ENCODE measurements at regions not wholly inside any gene's neighbourhood (a gene's known extent, or its start where the extent isn't known, plus 50 kb on each side); places are given as distances from the start of the nearest gene placed in this dataset.

GRCh38 chr2:221019668-221020067 is 552.4 kb downstream of the EPHA4 start:
- no peak for DNase-seq (ENCODE audit: low spot score)
- peaks cover 15% of the 10 kb centered on the region for H3K4me1 Mint-ChIP-seq
- no peak overlapping the region for H3K27ac Mint-ChIP-seq
- no peak overlapping the region for H3K4me3 Mint-ChIP-seq
- H3K36me3 Mint-ChIP-seq = no peaks in the 10 kb centered on the region
- ChIA-PET CTCF (no interaction called here), POLR2A (no interaction called here)
- no peaks in the 10 kb centered on the region for H3K27me3 Mint-ChIP-seq (ENCODE audit: low read depth)
- H3K9me3 Mint-ChIP-seq = no peaks in the 10 kb centered on the region
- TF ChIP-seq NFATC4 (CRISPR knock-in tag; IDR thresholded peaks at IDR 0.05) = no peak
- TF ChIP-seq ZNF121 (CRISPR knock-in tag; IDR thresholded peaks at IDR 0.05) = no peak
- no peak for ATAC-seq

DNA sequence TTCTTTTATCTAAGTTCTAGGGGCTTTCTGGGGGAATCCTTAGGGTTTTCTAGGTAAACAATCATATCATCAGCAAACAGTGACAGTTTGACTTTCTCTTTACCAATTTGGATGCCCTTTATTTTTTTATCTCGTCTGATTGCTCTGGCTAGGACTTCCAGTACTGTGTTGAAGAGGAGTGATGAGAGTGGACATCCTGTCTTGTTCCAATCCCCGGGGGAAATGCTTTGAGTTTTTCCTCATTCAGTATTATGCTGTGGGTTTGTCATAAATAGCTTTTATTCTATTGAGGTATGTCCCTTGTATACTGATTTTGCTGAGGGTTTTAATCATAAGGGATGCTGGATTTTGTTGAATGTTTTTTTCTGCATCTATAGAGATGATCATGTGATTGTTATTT is 549.5 kb downstream of the EPHA4 start:
- peaks cover 6% of the 10 kb centered on the region; the same call in 1 of the 2 replicates for H3K4me1 Mint-ChIP-seq
- H3K27ac Mint-ChIP-seq = no peak overlapping the region
- TF ChIP-seq, protein P1, sequence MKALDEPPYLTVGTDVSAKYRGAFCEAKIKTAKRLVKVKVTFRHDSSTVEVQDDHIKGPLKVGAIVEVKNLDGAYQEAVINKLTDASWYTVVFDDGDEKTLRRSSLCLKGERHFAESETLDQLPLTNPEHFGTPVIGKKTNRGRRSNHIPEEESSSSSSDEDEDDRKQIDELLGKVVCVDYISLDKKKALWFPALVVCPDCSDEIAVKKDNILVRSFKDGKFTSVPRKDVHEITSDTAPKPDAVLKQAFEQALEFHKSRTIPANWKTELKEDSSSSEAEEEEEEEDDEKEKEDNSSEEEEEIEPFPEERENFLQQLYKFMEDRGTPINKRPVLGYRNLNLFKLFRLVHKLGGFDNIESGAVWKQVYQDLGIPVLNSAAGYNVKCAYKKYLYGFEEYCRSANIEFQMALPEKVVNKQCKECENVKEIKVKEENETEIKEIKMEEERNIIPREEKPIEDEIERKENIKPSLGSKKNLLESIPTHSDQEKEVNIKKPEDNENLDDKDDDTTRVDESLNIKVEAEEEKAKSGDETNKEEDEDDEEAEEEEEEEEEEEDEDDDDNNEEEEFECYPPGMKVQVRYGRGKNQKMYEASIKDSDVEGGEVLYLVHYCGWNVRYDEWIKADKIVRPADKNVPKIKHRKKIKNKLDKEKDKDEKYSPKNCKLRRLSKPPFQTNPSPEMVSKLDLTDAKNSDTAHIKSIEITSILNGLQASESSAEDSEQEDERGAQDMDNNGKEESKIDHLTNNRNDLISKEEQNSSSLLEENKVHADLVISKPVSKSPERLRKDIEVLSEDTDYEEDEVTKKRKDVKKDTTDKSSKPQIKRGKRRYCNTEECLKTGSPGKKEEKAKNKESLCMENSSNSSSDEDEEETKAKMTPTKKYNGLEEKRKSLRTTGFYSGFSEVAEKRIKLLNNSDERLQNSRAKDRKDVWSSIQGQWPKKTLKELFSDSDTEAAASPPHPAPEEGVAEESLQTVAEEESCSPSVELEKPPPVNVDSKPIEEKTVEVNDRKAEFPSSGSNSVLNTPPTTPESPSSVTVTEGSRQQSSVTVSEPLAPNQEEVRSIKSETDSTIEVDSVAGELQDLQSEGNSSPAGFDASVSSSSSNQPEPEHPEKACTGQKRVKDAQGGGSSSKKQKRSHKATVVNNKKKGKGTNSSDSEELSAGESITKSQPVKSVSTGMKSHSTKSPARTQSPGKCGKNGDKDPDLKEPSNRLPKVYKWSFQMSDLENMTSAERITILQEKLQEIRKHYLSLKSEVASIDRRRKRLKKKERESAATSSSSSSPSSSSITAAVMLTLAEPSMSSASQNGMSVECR (CRISPR knock-in tag; IDR thresholded peaks at IDR 0.05; ENCODE audit: borderline replicate concordance) = no peak
- TF ChIP-seq CREM (CRISPR knock-in tag; IDR thresholded peaks at IDR 0.05) (no peak), ZNF121 (CRISPR knock-in tag; IDR thresholded peaks at IDR 0.05) (no peak), ATF6 (CRISPR knock-in tag; IDR thresholded peaks at IDR 0.05) (no peak), ZNF423 (CRISPR knock-in tag; IDR thresholded peaks at IDR 0.05) (no peak), ELF4 (CRISPR knock-in tag; IDR thresholded peaks at IDR 0.05; ENCODE audit: low read depth) (no peak), CREB1 (CRISPR knock-in tag; IDR thresholded peaks at IDR 0.05) (no peak), ZBTB21 (CRISPR knock-in tag; IDR thresholded peaks at IDR 0.05; ENCODE audit: borderline replicate concordance) (no peak), MXD4 (CRISPR knock-in tag; IDR thresholded peaks at IDR 0.05; ENCODE audit: borderline replicate concordance) (no peak), ZNF416 (CRISPR knock-in tag; IDR thresholded peaks at IDR 0.05) (no peak), PRRX2 (CRISPR knock-in tag; IDR thresholded peaks at IDR 0.05) (no peak), ZNF232 (CRISPR knock-in tag; IDR thresholded peaks at IDR 0.05) (no peak)
- TF ChIP-seq, protein P2, sequence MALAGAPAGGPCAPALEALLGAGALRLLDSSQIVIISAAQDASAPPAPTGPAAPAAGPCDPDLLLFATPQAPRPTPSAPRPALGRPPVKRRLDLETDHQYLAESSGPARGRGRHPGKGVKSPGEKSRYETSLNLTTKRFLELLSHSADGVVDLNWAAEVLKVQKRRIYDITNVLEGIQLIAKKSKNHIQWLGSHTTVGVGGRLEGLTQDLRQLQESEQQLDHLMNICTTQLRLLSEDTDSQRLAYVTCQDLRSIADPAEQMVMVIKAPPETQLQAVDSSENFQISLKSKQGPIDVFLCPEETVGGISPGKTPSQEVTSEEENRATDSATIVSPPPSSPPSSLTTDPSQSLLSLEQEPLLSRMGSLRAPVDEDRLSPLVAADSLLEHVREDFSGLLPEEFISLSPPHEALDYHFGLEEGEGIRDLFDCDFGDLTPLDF (CRISPR knock-in tag; IDR thresholded peaks at IDR 0.05) = no peak
- TF ChIP-seq, protein P3, sequence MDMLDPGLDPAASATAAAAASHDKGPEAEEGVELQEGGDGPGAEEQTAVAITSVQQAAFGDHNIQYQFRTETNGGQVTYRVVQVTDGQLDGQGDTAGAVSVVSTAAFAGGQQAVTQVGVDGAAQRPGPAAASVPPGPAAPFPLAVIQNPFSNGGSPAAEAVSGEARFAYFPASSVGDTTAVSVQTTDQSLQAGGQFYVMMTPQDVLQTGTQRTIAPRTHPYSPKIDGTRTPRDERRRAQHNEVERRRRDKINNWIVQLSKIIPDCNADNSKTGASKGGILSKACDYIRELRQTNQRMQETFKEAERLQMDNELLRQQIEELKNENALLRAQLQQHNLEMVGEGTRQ (CRISPR knock-in tag; IDR thresholded peaks at IDR 0.05) = no peak
- TF ChIP-seq, protein P4, sequence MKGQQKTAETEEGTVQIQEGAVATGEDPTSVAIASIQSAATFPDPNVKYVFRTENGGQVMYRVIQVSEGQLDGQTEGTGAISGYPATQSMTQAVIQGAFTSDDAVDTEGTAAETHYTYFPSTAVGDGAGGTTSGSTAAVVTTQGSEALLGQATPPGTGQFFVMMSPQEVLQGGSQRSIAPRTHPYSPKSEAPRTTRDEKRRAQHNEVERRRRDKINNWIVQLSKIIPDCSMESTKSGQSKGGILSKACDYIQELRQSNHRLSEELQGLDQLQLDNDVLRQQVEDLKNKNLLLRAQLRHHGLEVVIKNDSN (CRISPR knock-in tag; IDR thresholded peaks at IDR 0.05) = no peak
- TF ChIP-seq, protein P5, sequence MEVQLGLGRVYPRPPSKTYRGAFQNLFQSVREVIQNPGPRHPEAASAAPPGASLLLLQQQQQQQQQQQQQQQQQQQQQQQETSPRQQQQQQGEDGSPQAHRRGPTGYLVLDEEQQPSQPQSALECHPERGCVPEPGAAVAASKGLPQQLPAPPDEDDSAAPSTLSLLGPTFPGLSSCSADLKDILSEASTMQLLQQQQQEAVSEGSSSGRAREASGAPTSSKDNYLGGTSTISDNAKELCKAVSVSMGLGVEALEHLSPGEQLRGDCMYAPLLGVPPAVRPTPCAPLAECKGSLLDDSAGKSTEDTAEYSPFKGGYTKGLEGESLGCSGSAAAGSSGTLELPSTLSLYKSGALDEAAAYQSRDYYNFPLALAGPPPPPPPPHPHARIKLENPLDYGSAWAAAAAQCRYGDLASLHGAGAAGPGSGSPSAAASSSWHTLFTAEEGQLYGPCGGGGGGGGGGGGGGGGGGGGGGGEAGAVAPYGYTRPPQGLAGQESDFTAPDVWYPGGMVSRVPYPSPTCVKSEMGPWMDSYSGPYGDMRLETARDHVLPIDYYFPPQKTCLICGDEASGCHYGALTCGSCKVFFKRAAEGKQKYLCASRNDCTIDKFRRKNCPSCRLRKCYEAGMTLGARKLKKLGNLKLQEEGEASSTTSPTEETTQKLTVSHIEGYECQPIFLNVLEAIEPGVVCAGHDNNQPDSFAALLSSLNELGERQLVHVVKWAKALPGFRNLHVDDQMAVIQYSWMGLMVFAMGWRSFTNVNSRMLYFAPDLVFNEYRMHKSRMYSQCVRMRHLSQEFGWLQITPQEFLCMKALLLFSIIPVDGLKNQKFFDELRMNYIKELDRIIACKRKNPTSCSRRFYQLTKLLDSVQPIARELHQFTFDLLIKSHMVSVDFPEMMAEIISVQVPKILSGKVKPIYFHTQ (CRISPR knock-in tag; IDR thresholded peaks at IDR 0.05) = no peak
- H3K4me3 Mint-ChIP-seq = no peak overlapping the region
- H3K36me3 Mint-ChIP-seq = no peaks in the 10 kb centered on the region
- CTCF ChIA-PET = no interaction called here
- ATAC-seq (no peak), DNase-seq (ENCODE audit: low spot score) (no peak)
- H3K9me3 Mint-ChIP-seq = 0 out of 2 replicates have a peak, but pooled peaks cover 3% of the 10 kb centered on the region
- no peaks in the 10 kb centered on the region for H3K27me3 Mint-ChIP-seq (ENCODE audit: low read depth)
- POLR2A ChIA-PET = no interaction called here

Measured in WTC11 (cell line).